ENCODE measurements at regions not wholly inside any gene's neighbourhood (a gene's known extent, or its start where the extent isn't known, plus 50 kb on each side); places are given as distances from the start of the nearest gene placed in this dataset.

DNA sequence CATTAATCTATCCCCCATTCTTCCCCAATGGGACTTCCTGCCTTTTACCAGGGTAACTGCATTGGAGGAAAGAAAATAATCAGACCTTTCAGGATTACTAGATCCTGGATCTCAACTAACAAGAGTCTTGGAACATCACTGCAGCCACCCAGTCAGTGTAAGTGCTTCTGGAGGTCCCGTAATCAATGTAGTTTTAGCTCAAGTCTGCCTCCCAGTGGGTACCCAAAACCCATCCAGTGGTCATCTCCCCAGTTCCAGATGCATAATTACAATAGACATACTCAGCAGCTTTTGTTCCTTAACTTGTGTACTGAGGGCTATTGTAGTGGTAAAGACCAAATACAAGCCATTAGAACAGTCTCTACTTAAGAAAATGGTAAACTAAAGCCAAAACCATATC is 319.1 kb downstream of the GPATCH2 start:
- DNase-seq: peak; percentile 52

DNA sequence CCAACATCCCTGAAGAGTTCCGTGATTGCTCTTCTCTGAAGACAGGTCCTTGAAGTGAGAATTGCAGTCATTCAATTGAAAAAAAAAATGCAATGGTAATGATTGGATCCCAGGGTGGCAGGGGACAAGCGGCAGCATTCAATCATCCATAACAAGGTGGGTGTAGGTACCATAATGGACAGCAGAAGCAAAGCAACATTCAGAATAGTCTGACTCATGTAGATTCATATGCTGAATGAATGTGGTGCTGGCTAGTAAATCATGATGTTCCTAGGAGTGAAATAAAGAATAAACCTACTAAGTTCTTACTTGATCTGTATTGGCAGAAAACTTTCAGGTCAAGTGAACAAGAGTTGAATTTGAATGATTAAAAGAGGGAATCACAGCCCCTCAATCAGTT is 319.6 kb downstream of the GPATCH2 start:
- no peak for DNase-seq

DNA sequence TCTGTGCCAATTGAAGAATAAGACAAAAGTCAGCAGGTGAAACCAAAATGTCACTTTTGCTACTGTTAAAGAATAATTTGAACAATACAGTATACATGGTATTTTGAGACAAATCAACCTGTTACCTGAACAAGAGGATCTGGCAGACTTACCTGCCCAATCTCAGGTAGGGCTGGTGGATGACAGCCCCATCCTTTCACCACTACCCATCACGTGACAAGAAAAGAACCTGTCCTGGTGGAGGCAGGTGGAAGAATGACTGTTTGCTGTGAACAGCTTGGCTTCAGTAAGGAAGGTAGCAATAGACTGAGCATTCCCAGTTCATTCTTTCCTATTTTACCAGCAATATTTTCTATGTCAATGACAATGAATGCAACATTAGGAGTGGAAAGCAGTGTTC is 349.6 kb downstream of the GPATCH2 start:
- no peak for DNase-seq

DNA sequence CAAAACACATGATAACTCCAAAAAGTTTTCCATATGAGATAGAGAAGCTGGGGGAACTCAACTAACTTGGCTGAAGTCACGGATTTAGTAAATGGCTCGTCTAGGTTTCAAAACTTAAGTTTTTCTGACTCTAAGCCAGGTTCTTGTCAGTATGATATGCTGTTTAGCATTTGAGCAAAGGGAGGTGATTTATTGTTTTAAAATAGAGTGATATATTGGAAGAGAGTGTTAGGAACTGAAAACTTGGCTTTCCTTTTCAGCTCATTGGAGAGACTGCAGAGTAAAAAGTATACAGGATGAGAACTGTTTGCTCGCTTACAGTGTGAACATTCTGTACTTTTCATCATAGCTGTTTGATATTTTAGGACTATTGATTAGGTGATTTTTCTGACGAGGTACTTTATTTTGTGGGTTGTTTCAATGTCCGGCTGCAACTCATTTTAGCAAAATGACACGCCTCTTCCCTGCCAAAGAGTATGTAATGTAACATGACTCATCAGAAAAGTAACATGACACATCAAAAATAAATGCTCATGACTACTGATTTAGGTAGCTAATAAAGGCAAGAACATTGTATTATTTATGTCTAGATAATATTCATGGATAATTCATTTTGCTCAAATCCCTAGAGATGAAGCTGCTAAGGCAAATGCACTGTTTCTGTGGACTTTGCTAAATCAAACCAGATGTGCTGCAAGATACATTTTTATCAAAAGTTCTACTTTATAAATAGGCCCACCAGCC is 355.1 kb downstream of the GPATCH2 start:
- peak; percentile 85 for DNase-seq

DNA sequence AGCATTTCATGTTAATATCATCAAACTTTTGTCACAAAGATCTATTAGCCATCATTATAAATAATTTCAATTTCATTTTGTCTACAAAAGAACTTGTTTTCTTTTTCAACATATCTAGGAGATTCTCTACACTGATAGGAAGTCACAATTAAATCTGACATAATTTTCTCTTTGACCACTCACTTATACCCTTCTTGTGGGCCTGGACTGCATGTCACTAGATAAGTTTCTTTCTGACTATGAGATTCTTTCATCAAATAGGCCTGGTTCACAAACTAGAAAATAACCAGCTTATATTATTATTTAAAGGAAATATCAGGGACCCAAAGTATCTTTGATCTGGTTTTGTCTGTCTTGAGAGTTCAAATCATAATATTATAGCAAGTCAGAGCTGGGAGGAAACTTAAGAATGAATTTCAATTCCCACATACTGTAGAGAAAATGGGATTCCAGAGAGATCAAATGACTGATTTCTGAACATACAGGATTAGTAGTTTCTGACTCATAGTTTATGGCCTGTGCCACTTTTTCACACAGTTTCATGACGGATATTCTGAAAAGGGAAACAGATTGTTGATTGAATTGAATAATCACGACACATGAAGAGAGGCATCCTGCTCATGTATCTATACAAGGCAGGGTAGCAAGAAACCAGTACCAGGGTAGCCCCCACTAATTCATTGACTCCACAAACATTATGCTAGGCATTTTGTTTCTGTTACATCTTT is 355.8 kb downstream of the GPATCH2 start:
- DNase-seq: peak; percentile 87

DNA sequence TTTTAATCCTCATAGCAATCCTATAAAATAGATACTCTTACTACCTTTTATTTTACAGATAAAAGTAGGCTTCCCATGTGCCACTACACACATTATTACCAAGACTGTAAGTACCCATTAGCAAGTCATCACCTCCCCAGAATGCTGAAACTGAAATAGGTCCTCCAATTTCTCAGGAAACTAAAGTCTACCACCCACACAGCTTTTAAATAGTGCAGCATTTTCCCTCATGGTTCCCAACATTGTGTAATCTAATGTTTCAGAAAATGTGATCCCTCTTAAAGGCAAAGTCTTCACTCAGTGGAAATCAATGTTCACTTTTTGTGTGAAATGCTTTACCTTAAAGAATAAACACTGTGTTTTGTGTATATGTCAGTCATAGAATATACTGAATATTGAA is 356.5 kb downstream of the GPATCH2 start:
- DNase-seq: peak; percentile 42

DNA sequence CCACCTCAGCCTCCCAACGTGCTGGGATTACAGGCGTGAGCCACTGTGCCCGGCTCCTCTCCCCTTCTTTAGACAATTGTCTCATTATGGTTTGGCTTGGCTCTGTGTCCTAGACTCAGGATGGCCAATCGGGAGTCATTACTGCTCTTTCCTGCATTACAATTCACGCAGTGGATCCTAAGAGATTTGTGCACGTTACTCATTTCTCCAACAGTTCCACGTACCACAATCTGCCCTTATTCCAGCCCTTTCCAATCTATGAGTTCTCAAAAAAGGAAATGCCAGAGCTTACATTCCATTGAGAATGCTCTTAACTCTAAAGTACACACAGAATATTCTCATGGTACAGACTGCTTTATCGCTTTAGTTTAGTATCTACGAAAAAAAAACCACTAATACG is 357.0 kb downstream of the GPATCH2 start:
- DNase-seq: peak; percentile 8

DNA sequence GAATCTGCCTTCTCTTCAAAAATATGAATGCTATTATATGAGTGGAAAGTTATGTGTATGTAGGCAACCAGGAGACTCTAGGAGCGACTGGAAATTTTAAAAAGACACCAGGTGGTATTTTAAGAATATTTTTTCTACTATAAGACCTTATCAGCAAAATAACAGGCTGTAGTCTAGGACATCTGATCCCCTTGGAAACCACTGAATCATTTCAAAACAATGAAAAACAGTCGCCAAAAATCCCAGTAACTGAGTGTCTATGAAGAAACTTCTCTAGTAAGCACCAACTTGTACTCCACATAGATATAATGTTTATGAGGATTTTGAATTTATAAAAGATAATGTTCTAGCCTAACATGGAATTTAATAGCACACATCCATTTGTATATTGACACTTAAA is 358.5 kb downstream of the GPATCH2 start:
- peak; percentile 68 for DNase-seq

DNA sequence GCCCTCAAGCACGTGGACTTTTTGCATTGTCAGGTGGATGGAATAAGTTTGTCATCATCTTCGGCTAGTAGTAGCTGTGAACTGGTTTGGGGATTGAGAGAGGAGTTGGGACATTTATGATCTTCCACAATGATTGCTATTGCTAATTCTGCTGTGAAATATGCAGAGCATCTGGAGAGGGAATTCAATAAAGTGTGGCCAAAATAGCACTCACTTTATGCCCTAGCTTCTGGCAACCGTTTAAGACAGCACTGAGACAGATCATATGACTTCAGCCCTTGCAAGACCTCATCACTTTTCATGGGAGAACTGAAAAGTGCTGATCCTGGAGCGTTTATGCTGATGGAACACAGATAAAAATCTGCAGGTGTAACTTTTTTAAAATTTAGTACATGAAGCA is 360.8 kb downstream of the GPATCH2 start:
- no peak for DNase-seq

DNA sequence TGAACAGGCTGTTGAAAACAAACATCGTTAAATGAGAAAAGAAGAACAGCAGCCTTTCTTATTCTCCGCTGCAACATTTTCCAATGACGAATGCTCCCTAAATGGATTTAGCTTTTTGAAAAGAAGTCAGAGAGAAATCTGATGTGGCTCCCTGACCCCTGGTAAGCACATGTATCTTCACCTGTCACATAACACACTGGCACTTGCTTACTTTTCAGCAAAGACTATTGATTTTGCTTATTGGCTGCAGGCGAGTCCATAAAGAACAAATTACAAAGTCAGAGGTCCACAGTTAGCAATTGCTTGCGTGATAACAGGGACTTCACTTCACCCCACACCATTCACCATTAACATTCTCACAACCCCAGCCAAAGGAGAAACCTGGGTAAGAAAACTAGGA is 362.8 kb downstream of the GPATCH2 start:
- DNase-seq: no peak

DNA sequence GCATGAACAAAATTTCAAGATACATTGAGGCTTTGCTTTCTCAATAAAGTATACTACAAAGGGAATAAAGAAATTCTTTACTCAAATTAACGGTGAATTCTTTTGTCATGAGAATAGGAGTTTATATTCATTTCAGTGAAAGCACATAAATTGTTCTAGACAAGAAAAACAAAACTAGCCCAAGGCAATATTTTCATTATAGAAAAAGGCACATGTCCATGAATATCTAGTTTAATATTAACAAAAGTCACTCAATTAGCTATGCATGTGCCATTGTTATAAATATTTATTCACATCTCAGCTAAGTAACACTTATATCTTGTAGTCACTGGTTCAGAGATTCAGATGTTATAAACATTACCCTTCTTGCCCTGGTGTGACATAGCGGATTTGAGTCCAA is 369.3 kb downstream of the GPATCH2 start:
- DNase-seq: no peak

DNA sequence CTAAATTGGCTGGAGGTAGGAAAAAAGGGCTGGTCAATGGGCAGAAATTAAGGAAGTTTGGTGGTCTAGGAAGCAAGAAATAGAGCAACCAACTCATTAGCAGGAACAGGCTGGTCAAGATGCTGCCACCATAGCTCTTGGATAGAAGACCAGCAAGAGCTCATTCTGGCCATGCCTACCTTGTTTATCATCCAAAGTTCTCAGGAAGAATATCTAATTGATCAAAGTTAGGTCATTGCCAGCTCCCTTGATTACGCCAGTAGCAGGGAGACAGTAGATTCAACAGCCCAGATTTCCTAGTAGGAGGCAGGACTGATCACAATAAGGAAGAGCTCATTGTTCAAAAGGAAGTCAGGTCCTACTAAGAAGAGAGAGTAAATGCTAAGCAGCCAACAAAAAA is 370.2 kb downstream of the GPATCH2 start:
- no peak for DNase-seq

DNA sequence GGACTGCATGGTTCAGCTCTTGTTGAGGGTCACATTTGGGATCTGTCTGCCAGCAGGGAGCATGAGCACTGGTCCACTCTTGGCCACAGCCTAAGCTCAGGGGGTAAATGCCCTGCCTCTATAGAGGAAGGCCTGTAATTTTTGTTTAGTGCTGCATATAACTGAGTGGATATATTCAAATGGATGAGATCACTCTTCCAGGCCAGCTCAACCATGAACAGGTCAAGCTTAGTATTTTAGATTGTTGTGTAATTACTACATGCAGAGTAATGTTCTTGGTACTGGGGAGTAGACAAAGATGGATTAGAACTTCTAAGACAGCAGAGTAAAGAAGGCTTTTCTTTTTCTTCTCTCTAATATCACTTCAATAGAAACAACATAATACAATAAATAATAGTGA is 376.9 kb downstream of the GPATCH2 start:
- DNase-seq: no peak

DNA sequence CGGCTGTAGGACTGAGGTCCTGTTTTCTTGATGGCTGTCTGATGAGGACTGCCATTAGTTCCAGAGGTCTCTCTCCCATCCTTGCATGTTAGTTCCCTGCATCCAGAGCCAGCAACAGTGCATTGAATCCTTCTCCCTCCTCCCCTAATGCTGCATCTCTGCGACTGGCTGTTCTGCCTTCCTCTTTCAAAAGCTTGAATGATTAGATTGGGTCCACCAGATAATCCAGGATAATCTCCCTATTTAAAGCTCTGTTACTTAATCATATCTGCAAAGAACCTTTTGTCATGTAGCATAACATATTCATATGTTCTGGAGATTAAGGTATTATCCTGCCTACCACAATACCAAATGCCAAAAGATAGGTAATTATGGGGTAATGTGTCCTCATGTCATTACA is 377.5 kb downstream of the GPATCH2 start:
- DNase-seq: no peak

DNA sequence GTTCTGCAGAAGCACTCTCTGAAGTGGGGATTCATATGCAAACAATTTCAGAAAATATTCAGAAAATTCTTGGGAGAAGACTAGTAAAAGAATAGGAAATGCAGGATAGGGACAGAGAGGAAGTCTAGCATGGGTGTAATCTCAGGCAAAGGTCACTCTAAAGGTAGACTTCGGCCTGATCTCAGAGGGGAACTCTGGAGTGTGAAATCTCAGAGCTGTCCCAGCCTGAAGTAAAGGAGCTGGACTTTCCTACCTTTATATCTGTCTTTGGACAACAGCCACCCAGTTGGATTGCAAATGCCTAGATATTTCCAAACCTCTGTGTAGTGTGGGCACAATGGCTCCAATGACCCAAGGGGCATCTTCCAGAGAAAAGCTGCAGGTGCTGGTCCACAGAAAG is 379.8 kb downstream of the GPATCH2 start:
- DNase-seq: no peak

DNA sequence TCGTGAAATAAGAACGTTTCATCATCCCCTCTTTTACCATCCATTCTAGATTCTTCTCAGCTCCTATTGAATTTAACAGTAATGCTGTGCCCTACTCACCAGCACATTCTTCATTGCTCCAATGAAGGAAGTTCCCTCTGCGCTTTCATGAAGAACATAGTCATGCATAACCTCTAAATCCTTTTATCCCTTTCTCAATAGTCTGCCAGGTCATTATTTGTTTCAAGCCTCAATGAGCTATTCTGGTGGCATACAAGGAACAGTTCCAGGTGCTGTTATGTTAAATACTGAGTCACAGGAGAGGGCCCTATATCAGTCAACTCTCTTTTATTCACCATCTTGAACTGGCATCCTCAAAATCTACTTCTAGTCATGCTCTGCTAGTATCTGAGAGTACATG is 381.0 kb downstream of the GPATCH2 start:
- DNase-seq: no peak

DNA sequence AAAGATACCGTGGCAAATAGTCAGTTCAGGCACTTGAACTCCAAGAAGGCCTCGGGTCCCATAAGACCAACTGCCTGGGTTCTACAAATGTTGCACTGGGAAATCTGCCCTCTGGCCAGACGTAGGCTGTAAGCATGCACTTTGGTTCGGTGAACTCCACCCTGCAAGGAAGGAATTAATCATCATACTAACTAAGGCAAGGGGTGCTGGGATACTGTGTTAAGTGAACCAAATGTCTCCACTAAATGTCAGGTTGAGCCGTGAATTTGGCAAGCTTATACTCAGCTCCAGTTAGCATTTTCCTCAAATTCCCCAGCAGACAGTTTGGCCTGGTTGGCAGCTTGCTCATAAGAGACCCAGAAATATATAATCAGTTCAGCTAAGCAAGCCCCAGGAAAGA is 385.9 kb downstream of the GPATCH2 start:
- no peak for DNase-seq

DNA sequence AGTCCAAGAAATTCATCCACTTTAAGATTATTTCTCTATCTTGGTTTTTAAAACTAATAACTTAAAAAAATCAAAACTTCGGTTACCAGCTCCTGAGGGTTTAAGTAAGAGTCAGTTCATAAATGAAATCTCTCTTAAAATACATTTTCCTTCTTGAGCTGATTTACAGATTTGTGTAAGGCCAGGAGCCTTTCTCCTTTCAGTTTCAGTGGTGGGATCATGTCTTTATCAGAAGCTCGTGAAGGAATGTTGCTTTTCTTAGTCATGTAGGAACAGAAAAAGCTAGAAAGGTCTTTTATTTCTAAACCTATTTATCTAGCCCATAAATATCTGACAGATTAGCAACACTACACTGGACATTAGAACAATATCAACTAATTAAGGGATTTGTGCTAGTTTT is 390.2 kb downstream of the GPATCH2 start:
- no peak for DNase-seq

DNA sequence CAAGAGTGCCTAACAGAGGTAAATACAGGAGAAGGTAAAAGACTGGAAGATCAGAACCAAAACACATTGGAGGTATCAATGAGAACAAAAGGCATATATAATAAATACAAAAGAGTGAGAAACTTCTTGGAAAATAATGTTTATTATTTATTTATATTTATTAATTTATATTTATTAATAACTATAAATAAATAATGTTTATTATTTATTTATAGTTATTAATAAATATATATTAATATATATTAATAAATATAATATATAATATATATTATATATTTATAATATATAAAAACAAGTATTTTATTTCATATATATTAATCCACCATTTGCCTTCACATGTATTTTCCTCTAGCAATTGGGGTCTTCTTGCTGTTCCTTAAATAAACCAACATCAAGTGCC is 391.9 kb downstream of the GPATCH2 start:
- DNase-seq: no peak

DNA sequence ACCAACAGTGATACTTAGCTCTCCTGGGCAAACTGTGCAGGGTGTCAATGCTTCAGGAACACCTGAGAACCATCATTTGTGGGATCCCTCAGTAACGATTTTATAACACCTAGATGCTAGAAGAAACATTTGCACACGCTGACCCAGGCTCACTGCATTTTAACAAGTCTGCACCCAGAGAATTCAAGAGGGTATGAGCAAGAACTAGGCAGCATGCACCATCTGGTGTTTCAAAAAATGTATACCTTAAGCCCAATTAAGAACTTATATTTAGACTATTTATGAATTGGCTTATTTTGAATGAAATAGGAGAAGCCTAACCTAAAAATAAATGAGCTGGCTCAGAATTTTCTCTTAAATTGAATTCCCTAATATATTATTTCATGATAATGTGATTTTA is 400.5 kb downstream of the GPATCH2 start:
- DNase-seq: no peak

DNA sequence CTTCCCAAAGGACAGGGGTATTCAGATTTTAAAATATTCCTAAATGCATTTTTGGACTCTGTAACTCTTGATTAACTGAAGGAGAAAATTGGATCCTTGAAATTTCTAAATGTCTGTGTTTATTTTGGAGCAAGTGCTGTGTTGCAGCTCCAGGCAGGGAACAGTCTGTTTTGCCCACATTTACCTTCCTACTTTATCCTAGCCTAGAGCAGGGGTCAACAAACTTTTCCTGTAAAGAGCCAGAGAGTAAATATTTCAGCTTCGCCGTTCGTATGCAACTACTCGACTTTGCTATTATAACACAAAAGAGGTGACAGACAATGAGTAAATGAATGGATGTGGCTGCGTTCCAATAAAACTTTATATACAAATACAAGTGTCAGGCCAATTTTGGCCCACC is 402.2 kb downstream of the GPATCH2 start:
- DNase-seq: no peak

DNA sequence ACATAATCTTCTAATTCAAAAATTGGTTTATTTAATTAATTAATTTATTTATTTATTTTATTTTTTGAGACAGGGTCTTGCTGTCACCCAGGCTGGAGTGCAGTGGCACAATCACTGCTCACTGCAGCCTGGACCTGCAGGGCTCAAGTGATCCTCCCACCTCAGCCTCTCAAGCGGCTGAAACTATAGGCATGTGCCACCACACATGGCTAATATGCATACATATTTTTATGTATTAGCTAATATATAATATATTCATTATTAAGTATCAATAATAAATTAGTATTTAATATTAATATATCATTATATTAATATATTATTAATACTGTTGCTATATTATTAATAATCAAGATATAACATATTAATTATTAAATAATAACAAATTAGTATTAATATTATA is 406.7 kb downstream of the GPATCH2 start:
- no peak for DNase-seq

DNA sequence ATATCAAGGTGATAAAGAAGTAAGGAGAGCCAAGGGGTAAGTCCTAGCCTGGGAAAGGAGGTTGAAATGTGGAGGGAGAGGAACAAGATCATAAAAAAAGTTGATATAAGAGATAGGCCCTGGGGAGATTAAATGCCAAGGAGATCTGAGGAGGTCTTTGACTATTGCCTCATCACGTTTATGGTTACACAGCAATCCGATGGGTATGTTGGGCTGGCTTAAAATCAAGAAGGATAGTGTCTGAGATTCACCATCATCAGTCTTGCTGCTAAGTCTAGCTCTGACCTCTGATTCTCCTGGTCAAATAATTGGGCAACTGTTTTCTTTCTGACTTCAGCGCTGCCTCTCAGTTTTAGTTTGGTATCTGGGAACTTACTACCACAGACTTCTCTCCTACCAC is 416.3 kb downstream of the GPATCH2 start:
- DNase-seq: peak; percentile 29

DNA sequence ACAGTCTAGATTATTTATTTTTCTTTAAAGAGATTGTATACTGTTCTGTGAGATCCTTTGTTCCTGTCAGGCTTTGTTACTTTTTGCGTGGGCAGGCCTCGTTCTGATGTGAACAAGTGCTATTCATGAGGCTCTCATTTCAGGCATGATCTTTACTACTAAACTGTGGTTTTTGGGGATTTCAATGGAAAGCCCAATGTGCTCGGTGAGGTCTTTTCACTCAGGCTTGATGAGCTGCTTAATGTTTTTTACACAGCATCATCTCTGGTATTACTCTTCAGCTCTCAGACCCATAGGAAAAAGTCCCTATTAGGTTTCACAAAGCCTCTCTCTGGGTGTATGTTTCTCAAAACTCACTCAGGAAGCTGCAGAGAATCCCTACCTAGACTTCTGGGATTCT is 419.4 kb downstream of the GPATCH2 start:
- DNase-seq: no peak

DNA sequence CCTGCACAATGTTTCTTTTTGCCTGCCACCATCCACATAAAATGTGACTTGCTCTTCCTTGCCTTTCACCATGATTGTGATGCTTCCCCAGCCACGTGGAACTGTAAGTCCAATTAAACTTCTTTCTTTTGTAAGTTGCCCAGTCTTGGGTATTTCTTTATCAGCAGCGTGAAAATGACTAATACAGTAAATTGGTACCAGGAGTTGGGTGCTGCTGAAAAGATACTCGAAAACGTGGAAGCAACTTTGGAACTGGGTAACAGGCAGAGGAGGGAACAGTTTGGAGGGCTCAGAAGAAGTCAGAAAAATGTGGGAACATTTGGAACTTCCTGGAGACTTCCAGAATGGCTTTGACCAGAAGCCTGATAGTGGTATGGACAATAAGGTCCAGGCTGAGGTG is 425.3 kb downstream of the GPATCH2 start:
- DNase-seq: no peak
